OCI-LY3 (cell line): ENCODE measurements at regions not wholly inside any gene's neighbourhood (a gene's known extent, or its start where the extent isn't known, plus 50 kb on each side); places are given as distances from the start of the nearest gene placed in this dataset.

ENCODE experiments used
- EZH2phosphoT487 ChIP-seq: fragments of 200-600 bp; shearing (Covaris generic); IDR thresholded peaks from 2 replicates; pipeline ENCODE4 v1.6.1; 2018; ENCODE audit warnings: antibody characterized with exemption, mixed run types, low read depth
- TF ChIP-seq, protein P1 (sequence below): fragments of 200-600, 300-600 bp; sonication (generic); IDR thresholded peaks from 2 replicates; pipeline ENCODE4 v1.5.1; 2014; ENCODE audit warnings: antibody characterized with exemption, low read length, low read depth

DNA sequence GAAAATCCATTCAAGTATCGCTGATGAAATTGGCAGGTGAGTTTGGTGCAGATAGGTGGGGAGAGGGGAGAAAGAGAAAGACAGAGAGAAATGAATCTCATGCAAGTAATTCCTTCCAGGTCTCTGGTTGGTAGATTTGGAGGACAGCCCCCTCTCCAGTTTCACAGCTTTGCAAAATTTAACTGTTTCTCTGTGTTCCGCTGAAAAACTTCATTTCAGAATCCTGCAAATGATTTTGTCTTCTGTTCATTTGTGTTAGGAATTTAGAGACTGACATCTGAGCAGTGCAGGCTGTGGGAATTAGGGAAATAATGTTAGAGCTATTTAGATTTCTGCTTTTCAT, 328.5 kb downstream of the FBXW7 start:
- TF ChIP-seq, protein P1, sequence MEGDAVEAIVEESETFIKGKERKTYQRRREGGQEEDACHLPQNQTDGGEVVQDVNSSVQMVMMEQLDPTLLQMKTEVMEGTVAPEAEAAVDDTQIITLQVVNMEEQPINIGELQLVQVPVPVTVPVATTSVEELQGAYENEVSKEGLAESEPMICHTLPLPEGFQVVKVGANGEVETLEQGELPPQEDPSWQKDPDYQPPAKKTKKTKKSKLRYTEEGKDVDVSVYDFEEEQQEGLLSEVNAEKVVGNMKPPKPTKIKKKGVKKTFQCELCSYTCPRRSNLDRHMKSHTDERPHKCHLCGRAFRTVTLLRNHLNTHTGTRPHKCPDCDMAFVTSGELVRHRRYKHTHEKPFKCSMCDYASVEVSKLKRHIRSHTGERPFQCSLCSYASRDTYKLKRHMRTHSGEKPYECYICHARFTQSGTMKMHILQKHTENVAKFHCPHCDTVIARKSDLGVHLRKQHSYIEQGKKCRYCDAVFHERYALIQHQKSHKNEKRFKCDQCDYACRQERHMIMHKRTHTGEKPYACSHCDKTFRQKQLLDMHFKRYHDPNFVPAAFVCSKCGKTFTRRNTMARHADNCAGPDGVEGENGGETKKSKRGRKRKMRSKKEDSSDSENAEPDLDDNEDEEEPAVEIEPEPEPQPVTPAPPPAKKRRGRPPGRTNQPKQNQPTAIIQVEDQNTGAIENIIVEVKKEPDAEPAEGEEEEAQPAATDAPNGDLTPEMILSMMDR, result no peak
- no peak for TF ChIP-seq EZH2phosphoT487
